K562 (cell line): ENCODE measurements at regions not wholly inside any gene's neighbourhood (a gene's known extent, or its start where the extent isn't known, plus 50 kb on each side); places are given as distances from the start of the nearest gene placed in this dataset.

Experiments
- ATAC-seq: fragments of 200-7000 bp; cut with Tn5 transposase; 3 replicates; pipeline ENCODE4 v1.9.1; 2020; ENCODE audit warnings: moderate library complexity
- BruUV-seq: library from RNA; stranded (reverse); fragments of 400-500 nt; replicated peaks from 2 replicates; lab custom pipeline; 2021; lab: Mats Ljungman, UMichigan
- CTCF ChIA-PET: fragments of 300-600 bp; formaldehyde crosslinking; extraction: SDS; loops from one replicate; lab custom pipeline; 2021; ENCODE audit warnings: low intra/inter-chr PET ratio; lab: Yijun Ruan, JAX
- POLR2A ChIA-PET: fragments of 300-600, 350-650 bp; sonication (Branson Sonifier 250); formaldehyde crosslinking; extraction: SDS; loops from one replicate; lab custom pipeline; 2021; ENCODE audit warnings: antibody characterized with exemption, inconsistent platforms; lab: Yijun Ruan, JAX
- DNase-seq, 4 experiments: peaks; one replicate each; pipeline versions ENCODE4 v3.0.0 to v3.0.0-alpha.2; 2011 to 2018; ENCODE audit warnings: low spot score in 3 of 4, mixed read lengths in 3 of 4; ENCODE audit errors: extremely low read depth in 1 of 4
- FAIRE-seq: peaks from 2 replicates; lab custom pipeline; 2011; peaks lifted over from hg19 to GRCh38; lab: Jason Lieb, UNC
- H2AFZ ChIP-seq: 2 replicates; pipeline ENCODE4 v1.6.0; 2011; ENCODE audit warnings: low read depth, low read length, control low read depth, inconsistent platforms
- H3K27ac ChIP-seq: fragments of 200-600 bp; 3 replicates; pipeline ENCODE4 v1.8.0; 2011; ENCODE audit warnings: low read depth, mild to moderate bottlenecking, control low read depth, inconsistent platforms, low read length, moderate library complexity, mixed read lengths; ENCODE audit errors: extremely low read depth
- H3K27me3 ChIP-seq, 2 experiments: fragments of 300-600 bp in 1 of 2; 2 replicates in 1 of 2; 3 replicates in 1 of 2; pipeline versions ENCODE4 v1.6.0 to v1.8.0; 2011; ENCODE audit warnings: inconsistent platforms in 2 of 2, low read length in 2 of 2, mild to moderate bottlenecking in 1 of 2, mixed read lengths in 1 of 2, moderate library complexity in 1 of 2; ENCODE audit not compliant: control insufficient read depth in 2 of 2, insufficient read depth in 2 of 2
- H3K36me3 ChIP-seq: fragments of 300-600 bp; 3 replicates; pipeline ENCODE4 v1.8.0; 2011; ENCODE audit warnings: mild to moderate bottlenecking, low read length, inconsistent platforms; ENCODE audit not compliant: control insufficient read depth, insufficient read depth
- H3K4me1 ChIP-seq, 2 experiments: fragments of 200-600 bp in 1 of 2; replicated peaks in 1 of 2; 2 replicates in 1 of 2; 3 replicates in 1 of 2; pipeline versions ENCODE4 v1.5.1 to v1.8.0; 2011; ENCODE audit warnings: inconsistent platforms in 2 of 2, low read length in 2 of 2, mild to moderate bottlenecking in 1 of 2, mixed read lengths in 1 of 2, moderate library complexity in 1 of 2; ENCODE audit not compliant: control insufficient read depth in 2 of 2, insufficient read depth in 2 of 2
- H3K4me2 ChIP-seq: 2 replicates; pipeline ENCODE4 v1.6.1; 2011; ENCODE audit warnings: low read length, control low read depth, inconsistent platforms, mixed read lengths; ENCODE audit not compliant: insufficient read depth
- H3K4me3 ChIP-seq: fragments of 200-600 bp; sonication (generic), shearing (Covaris generic); 2 replicates; pipeline ENCODE4 v1.5.1; 2016; ENCODE audit warnings: control low read depth, inconsistent platforms
- H3K79me2 ChIP-seq: fragments of 200-600 bp; 3 replicates; pipeline ENCODE4 v1.8.0; 2011; ENCODE audit warnings: low read length, inconsistent platforms; ENCODE audit not compliant: control insufficient read depth, insufficient read depth
- H3K9ac ChIP-seq, 2 experiments: 2 replicates each; pipeline versions ENCODE4 v1.6.0 to v1.6.1; 2011; ENCODE audit warnings: low read depth in 2 of 2, low read length in 2 of 2, control low read depth in 1 of 2, inconsistent platforms in 1 of 2, mild to moderate bottlenecking in 1 of 2, mixed read lengths in 1 of 2; ENCODE audit not compliant: insufficient read depth in 1 of 2
- H3K9me1 ChIP-seq: one replicate; pipeline ENCODE4 v1.6.0; 2011; ENCODE audit warnings: inconsistent platforms, mild to moderate bottlenecking, low read length, moderate library complexity; ENCODE audit not compliant: control insufficient read depth, insufficient read depth
- H3K9me3 ChIP-seq: replicated peaks from 2 replicates; pipeline ENCODE4 v1.5.1; 2011; ENCODE audit warnings: low read depth, low read length, inconsistent platforms; ENCODE audit not compliant: control insufficient read depth, insufficient read depth
- H4K20me1 ChIP-seq: replicated peaks from 2 replicates; pipeline ENCODE4 v1.6.1; 2011; ENCODE audit warnings: low read length, inconsistent platforms, mixed read lengths; ENCODE audit not compliant: control insufficient read depth, insufficient read depth
- EZH2 ChIP-seq: IDR thresholded peaks from 2 replicates; pipeline ENCODE4 v1.6.1; 2012; ENCODE audit warnings: low read depth, mild to moderate bottlenecking, inconsistent platforms, low read length, borderline replicate concordance
- HDAC3 ChIP-seq: fragments of 450-650 bp; IDR thresholded peaks from 2 replicates; pipeline ENCODE4 v1.6.1; 2018; ENCODE audit warnings: borderline replicate concordance, mild to moderate bottlenecking, moderate library complexity; ENCODE audit not compliant: partially characterized antibody
- KAT8 ChIP-seq: fragments of 450-650 bp; IDR thresholded peaks from 2 replicates; pipeline ENCODE4 v1.6.1; 2016; ENCODE audit warnings: low read depth, mild to moderate bottlenecking
- STAT5A ChIP-seq: IDR thresholded peaks from 2 replicates; pipeline ENCODE4 v1.6.1; 2012; ENCODE audit warnings: low read length, inconsistent platforms, borderline replicate concordance
- TARDBP ChIP-seq: fragments of 450-650 bp; IDR thresholded peaks from 2 replicates; pipeline ENCODE4 v1.6.1; 2016
- TEAD2 ChIP-seq: fragments of 450-650 bp; IDR thresholded peaks from 2 replicates; pipeline ENCODE4 v1.6.1; 2016; ENCODE audit warnings: missing genetic modification characterization, control low read depth, missing compliant biosample characterization
- YBX1 ChIP-seq: fragments of 450-650 bp; IDR thresholded peaks from 2 replicates; pipeline ENCODE4 v1.7.1; 2016; ENCODE audit warnings: mild to moderate bottlenecking
- ZNF444 ChIP-seq: fragments of 250-450 bp; sonication (Bioruptor Pico); IDR thresholded peaks from 2 replicates; pipeline ENCODE4 v1.4.0; 2020; ENCODE audit warnings: mild to moderate bottlenecking, moderate library complexity
- WGBS: fragments of 100-300 bp; shearing (Covaris generic); methylation state at CpG from one replicate; pipeline ENCODE4 v1.1.6; 2016; ENCODE audit warnings: low coverage, mixed read lengths; ENCODE audit not compliant: insufficient coverage; ENCODE audit errors: missing lambda C conversion rate; 5-methylcytosine and 5-hydroxymethylcytosine counted together
- in situ Hi-C: fragments of 300-500 bp; cut with MboI; formaldehyde crosslinking; loops from 4 replicates; pipeline ENCODE4 v1.15.0; 2018; ENCODE audit warnings: inconsistent platforms, mixed read lengths
- intact Hi-C: fragments of 100-400 bp; cut with micrococcal nuclease; formaldehyde crosslinking; loops from 2 replicates; pipeline ENCODE4 v1.14.2; 2022
- TF ChIP-seq, protein P1 (sequence below): fragments of 250-450 bp; sonication (Bioruptor Pico); IDR thresholded peaks from 2 replicates; pipeline ENCODE4 v1.9.0; 2021; ENCODE audit warnings: mild to moderate bottlenecking
- TF ChIP-seq, protein P2 (sequence below): fragments of 450-650 bp; formaldehyde crosslinking; IDR thresholded peaks from 2 replicates; pipeline ENCODE4 v1.4.0; 2022; ENCODE audit warnings: missing genetic modification characterization
- TF ChIP-seq, protein P3 (sequence below): sonication (generic); formaldehyde crosslinking; IDR thresholded peaks from 2 replicates; pipeline ENCODE4 v1.8.1; 2022; ENCODE audit warnings: missing genetic modification reagents

DNA sequence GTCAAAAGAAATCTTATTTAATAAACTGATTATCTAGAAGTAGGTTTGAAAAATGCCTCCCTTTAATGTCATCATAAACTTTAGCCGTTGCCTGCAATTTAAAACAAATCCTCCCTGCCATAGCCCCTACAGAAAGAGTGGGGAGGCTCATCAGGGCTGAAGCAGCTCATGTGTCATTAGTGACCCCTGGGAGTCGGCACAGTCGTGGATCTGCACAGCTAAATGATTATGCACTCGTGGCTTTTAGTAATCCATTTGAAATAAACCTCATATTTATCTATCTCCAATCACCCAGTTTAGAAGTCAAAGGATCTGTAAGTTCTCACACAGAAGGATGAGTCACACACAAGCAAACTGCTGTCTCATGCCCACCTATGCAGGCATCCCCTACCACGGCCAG, 277.3 kb downstream of the SS18 start:
- no peaks in the 10 kb centered on the region for H4K20me1 ChIP-seq
- no peaks in the 10 kb centered on the region for H3K79me2 ChIP-seq
- no peak for FAIRE-seq
- no peaks in the 10 kb centered on the region for H3K4me1 ChIP-seq
- H3K4me3 ChIP-seq = no peak overlapping the region
- H3K27me3 ChIP-seq = no peaks in the 10 kb centered on the region
- H3K27ac ChIP-seq = no peak overlapping the region
- in situ Hi-C loops (no loop called here), intact Hi-C loops (no loop called here)
- no peaks in the 10 kb centered on the region for H3K36me3 ChIP-seq
- under 1% methylated on average over 5 of the region's 5 CpGs for WGBS
- DNase-seq = no peak
- H3K4me2 ChIP-seq = no peak overlapping the region
- ChIA-PET POLR2A (no interaction called here), CTCF (no interaction called here)
- H3K9me3 ChIP-seq = no peaks in the 10 kb centered on the region
- no peak overlapping the region for H2AFZ ChIP-seq
- H3K9ac ChIP-seq = no peak overlapping the region
- H3K9me1 ChIP-seq = no peaks in the 10 kb centered on the region
- no peak for TF ChIP-seq TARDBP
- TF ChIP-seq, protein P1, sequence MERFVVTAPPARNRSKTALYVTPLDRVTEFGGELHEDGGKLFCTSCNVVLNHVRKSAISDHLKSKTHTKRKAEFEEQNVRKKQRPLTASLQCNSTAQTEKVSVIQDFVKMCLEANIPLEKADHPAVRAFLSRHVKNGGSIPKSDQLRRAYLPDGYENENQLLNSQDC (CRISPR knock-in tag) = no peak
- TF ChIP-seq TEAD2 = no peak
- no peak for TF ChIP-seq STAT5A
- TF ChIP-seq EZH2 = no peak
- TF ChIP-seq YBX1 = no peak
- TF ChIP-seq KAT8 = no peak
- TF ChIP-seq HDAC3 = no peak
- TF ChIP-seq, protein P2, sequence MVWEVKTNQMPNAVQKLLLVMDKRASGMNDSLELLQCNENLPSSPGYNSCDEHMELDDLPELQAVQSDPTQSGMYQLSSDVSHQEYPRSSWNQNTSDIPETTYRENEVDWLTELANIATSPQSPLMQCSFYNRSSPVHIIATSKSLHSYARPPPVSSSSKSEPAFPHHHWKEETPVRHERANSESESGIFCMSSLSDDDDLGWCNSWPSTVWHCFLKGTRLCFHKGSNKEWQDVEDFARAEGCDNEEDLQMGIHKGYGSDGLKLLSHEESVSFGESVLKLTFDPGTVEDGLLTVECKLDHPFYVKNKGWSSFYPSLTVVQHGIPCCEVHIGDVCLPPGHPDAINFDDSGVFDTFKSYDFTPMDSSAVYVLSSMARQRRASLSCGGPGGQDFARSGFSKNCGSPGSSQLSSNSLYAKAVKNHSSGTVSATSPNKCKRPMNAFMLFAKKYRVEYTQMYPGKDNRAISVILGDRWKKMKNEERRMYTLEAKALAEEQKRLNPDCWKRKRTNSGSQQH (CRISPR knock-in tag) = no peak
- TF ChIP-seq ZNF444 (CRISPR knock-in tag) = no peak
- TF ChIP-seq, protein P3, sequence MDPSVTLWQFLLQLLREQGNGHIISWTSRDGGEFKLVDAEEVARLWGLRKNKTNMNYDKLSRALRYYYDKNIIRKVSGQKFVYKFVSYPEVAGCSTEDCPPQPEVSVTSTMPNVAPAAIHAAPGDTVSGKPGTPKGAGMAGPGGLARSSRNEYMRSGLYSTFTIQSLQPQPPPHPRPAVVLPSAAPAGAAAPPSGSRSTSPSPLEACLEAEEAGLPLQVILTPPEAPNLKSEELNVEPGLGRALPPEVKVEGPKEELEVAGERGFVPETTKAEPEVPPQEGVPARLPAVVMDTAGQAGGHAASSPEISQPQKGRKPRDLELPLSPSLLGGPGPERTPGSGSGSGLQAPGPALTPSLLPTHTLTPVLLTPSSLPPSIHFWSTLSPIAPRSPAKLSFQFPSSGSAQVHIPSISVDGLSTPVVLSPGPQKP (CRISPR knock-in tag) = no peak
- BruUV-seq = no TSS peak
- ATAC-seq = no peak
